Muscle layer of colon (tissue), 2 donors: ENCODE measurements at regions not wholly inside any gene's neighbourhood (a gene's known extent, or its start where the extent isn't known, plus 50 kb on each side); places are given as distances from the start of the nearest gene placed in this dataset.

Experiments
- H3K27ac ChIP-seq: one replicate; pipeline ENCODE4 v1.7.0; 2013; ENCODE audit warnings: low read depth, mild to moderate bottlenecking, low read length, moderate library complexity
- H3K27me3 ChIP-seq, 2 donors: one replicate each; pipeline ENCODE4 v1.7.0; 2013; ENCODE audit warnings: low read length in 2 of 2, mild to moderate bottlenecking in 2 of 2; ENCODE audit not compliant: insufficient read depth in 2 of 2, control insufficient read depth in 1 of 2
- H3K36me3 ChIP-seq: one replicate; pipeline ENCODE4 v1.7.0; 2013; ENCODE audit warnings: mild to moderate bottlenecking, low read length; ENCODE audit not compliant: insufficient read depth
- H3K4me1 ChIP-seq: one replicate; pipeline ENCODE4 v1.7.0; 2013; ENCODE audit warnings: mild to moderate bottlenecking, low read length; ENCODE audit not compliant: insufficient read depth
- H3K4me3 ChIP-seq, 2 donors: one replicate each; pipeline ENCODE4 v1.7.0; 2013; ENCODE audit warnings: low read length in 2 of 2, low read depth in 1 of 2, mild to moderate bottlenecking in 1 of 2, moderate library complexity in 1 of 2
- H3K9ac ChIP-seq: one replicate; pipeline ENCODE4 v1.7.0; 2013; ENCODE audit warnings: low read length
- H3K9me3 ChIP-seq: one replicate; pipeline ENCODE4 v1.7.0; 2013; ENCODE audit warnings: mild to moderate bottlenecking, low read length
- donor health status: abdominal sarcoma.
- donor health status: Adenocarcinoma of cecum.

DNA sequence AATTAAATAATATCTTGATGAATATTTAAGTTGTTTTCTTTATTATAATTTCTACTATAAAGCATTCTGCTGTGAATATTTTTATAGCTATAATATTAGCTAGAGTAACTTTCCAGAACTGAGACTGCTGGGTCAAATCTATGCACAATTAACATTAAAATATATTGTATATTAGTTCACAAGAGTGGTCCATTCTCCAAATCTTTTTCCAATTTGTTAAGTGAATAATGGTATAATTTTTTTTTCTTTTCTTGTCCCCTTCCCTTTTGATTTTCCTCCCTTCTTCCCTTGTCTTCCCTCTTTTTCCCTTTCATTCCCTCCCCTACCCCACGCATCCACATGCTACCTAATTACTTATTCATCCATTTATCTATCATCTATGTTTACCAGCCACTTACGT is 977.5 kb downstream of the TUSC7 start:
- no peaks in the 10 kb centered on the region for H3K27me3 ChIP-seq
- no peaks in the 10 kb centered on the region for H3K9me3 ChIP-seq
- H3K4me3 ChIP-seq = no peak overlapping the region
- no peak overlapping the region for H3K9ac ChIP-seq
- H3K36me3 ChIP-seq = no peaks in the 10 kb centered on the region
- H3K27ac ChIP-seq = no peak overlapping the region
- H3K4me1 ChIP-seq = peaks cover 8% of the 10 kb centered on the region

- H3K27me3 ChIP-seq = no peaks in the 10 kb centered on the region
- no peak overlapping the region for H3K9ac ChIP-seq
- H3K4me3 ChIP-seq = no peak overlapping the region
- no peaks in the 10 kb centered on the region for H3K9me3 ChIP-seq
- H3K27ac ChIP-seq = no peak overlapping the region
- H3K4me1 ChIP-seq = peaks cover 4% of the 10 kb centered on the region
- H3K36me3 ChIP-seq = no peaks in the 10 kb centered on the region
These were observed 979.0 kb downstream of the TUSC7 start for GRCh38 chr3:117688583-117688982.

GRCh38 chr3:117691526-117691925 is 981.9 kb downstream of the TUSC7 start:
- H3K4me1 ChIP-seq = peaks cover 4% of the 10 kb centered on the region
- H3K27me3 ChIP-seq = no peaks in the 10 kb centered on the region
- no peaks in the 10 kb centered on the region for H3K9me3 ChIP-seq
- no peaks in the 10 kb centered on the region for H3K36me3 ChIP-seq
- H3K9ac ChIP-seq = no peak overlapping the region
- no peak overlapping the region for H3K4me3 ChIP-seq
- H3K27ac ChIP-seq = no peak overlapping the region

DNA sequence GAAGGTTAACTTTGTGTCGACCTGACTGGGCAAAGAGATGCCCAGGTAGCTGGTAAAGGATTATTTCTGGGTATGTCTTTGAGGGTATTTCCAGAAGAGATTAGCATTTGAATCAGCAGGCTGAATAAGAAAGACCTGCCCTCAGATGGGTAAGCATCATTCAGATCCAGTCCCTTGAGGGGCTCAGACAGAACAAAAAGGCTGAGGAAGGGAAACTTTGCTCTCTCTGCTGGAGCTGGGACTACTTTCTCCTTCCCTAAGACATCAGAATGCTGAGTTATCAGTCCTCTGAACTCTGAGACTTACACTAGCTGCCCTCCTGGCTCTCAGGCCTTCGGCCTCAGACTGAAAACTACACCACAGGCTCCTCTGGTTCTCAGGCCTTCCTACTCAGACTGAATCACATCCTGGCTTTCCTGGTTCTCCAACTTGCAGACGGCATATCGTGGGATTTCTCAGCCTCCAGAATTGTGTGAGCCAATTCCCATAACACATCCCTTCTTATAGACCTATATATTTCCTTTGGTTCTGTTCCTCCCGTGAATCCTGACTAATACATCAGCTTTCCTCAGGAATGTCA is 982.9 kb downstream of the TUSC7 start:
- Histone ChIP-seq H3K27ac (no peak overlapping the region), H3K27me3 (no peaks in the 10 kb centered on the region), H3K9ac (no peak overlapping the region), H3K4me3 (no peak overlapping the region), H3K4me1 (peaks cover 4% of the 10 kb centered on the region), H3K36me3 (no peaks in the 10 kb centered on the region), H3K9me3 (no peaks in the 10 kb centered on the region)

DNA sequence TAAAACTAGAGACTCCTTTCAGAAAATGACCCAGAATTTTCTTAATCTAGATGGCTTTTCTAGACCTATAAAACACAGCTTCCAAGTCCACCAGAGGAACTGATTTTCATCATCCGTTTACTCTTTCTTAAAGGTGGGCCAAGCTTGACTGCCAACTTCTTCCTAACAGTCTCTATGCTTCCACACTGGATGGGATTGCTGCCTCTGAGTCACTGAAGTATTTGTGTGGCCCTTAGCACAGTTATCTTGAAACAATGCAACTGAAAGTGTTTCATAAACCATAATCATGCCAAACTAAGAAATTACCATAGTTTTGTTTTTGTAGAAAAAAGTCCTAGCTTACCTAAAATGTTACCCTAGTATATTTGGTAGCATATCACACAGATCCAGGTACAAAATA is 985.7 kb downstream of the TUSC7 start:
- no peaks in the 10 kb centered on the region for H3K4me1 ChIP-seq

GRCh38 chr3:117695871-117696645 is 986.5 kb downstream of the TUSC7 start:
- Histone ChIP-seq H3K9me3 (no peaks in the 10 kb centered on the region), H3K4me3 (no peak overlapping the region), H3K9ac (no peak overlapping the region), H3K36me3 (no peaks in the 10 kb centered on the region), H3K27me3 (no peaks in the 10 kb centered on the region), H3K4me1 (no peaks in the 10 kb centered on the region), H3K27ac (no peak overlapping the region)

More for the DNA sequence above, 985.7 kb downstream of the TUSC7 start:
- no peak overlapping the region for H3K4me3 ChIP-seq
- H3K27ac ChIP-seq = no peak overlapping the region
- H3K27me3 ChIP-seq = no peaks in the 10 kb centered on the region
- H3K9me3 ChIP-seq = no peaks in the 10 kb centered on the region
- no peaks in the 10 kb centered on the region for H3K36me3 ChIP-seq
- H3K9ac ChIP-seq = no peak overlapping the region

- H3K36me3 ChIP-seq = no peaks in the 10 kb centered on the region
- H3K4me1 ChIP-seq = no peaks in the 10 kb centered on the region
- no peaks in the 10 kb centered on the region for H3K9me3 ChIP-seq
- H3K27me3 ChIP-seq = no peaks in the 10 kb centered on the region
- no peak overlapping the region for H3K4me3 ChIP-seq
- no peak overlapping the region for H3K27ac ChIP-seq
- no peak overlapping the region for H3K9ac ChIP-seq
These were observed 987.4 kb downstream of the TUSC7 start for GRCh38 chr3:117696851-117697407.

DNA sequence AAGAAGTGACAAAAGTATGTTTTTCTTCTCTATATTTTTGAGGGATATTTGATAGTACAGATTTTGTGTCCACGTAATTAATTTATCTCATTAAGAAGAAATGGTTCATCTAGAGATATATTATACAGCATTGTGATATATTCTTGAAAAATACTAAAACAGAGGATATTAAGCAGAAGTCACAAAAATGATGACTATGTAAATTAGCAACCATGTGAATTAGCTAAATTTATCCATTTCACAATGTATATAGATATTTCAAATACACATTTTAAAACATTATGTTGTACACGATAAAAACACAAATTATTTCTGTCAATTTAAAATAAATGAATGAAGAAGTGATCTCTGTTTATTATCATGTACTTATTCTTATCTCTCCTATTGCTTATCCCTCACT is 989.5 kb downstream of the TUSC7 start:
- no peaks in the 10 kb centered on the region for H3K4me1 ChIP-seq
- no peaks in the 10 kb centered on the region for H3K27me3 ChIP-seq
- no peaks in the 10 kb centered on the region for H3K36me3 ChIP-seq
- no peak overlapping the region for H3K9ac ChIP-seq
- no peak overlapping the region for H3K4me3 ChIP-seq
- H3K9me3 ChIP-seq = no peaks in the 10 kb centered on the region
- H3K27ac ChIP-seq = no peak overlapping the region

DNA sequence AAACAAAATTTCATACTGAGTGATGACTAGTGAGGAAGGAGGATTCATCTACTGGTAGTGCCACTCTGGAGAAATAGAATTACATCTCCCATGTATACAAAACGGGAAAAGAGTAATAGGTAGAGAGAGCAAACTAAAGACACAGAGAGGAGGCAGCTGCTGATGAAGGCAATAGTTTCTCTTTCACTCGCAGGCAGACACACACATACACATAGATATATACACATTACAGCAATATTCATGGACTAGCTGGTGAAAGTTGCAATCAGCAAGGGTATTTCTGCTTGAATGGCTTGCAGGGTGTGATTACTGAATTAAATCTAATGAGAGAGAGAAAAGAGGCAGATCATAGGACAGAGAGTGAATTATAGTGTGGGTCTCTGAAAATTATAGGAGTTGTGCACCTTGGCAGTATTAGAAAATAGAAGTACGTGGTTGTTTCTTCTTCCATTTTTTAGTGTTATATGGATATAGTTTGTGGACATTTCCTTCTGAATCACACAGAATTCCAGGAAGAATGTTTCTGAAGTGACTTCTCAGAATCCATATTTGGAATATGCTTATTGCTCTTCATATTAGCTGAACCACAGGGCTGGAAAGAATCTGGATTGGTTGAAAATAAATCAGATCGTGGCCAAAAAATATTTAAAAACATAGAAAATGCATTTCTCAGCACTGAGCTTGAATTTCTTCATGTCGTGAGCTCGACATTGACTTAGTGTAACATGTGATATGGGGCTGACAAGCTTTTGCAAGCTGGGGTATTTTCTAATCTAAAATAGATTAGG is 991.2 kb downstream of the TUSC7 start:
- Histone ChIP-seq H3K9me3 (no peaks in the 10 kb centered on the region), H3K27me3 (no peaks in the 10 kb centered on the region), H3K9ac (no peak overlapping the region), H3K4me1 (no peaks in the 10 kb centered on the region), H3K27ac (no peak overlapping the region), H3K4me3 (no peak overlapping the region), H3K36me3 (no peaks in the 10 kb centered on the region)

DNA sequence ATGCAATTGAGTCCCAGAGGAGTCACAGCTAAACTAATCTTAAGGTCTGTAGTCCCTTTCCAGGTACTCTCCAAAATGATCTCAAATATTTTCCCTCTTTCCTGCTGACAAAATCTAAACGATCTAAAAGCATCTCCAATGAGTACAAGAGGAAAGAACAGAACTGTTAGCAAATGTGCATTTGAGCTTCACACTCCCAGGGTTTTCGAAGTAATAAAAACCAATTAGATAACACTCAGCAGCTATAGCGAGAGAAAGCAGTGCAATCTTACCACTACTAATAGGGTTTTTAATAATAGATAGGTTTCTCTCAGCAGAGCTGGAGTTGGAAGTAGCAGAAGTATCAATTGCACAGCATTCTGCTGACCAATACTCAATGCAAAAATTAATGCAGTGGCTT is 995.4 kb downstream of the TUSC7 start:
- Histone ChIP-seq H3K36me3 (no peaks in the 10 kb centered on the region), H3K27me3 (no peaks in the 10 kb centered on the region), H3K4me3 (no peak overlapping the region), H3K9me3 (no peaks in the 10 kb centered on the region), H3K9ac (no peak overlapping the region), H3K27ac (no peak overlapping the region), H3K4me1 (peaks cover 6% of the 10 kb centered on the region)

- Histone ChIP-seq H3K4me3 (no peak overlapping the region), H3K9me3 (no peaks in the 10 kb centered on the region), H3K36me3 (no peaks in the 10 kb centered on the region), H3K9ac (no peak overlapping the region), H3K27ac (no peak overlapping the region), H3K4me1 (peaks cover 6% of the 10 kb centered on the region), H3K27me3 (no peaks in the 10 kb centered on the region)
These were observed 996.5 kb downstream of the TUSC7 start for GRCh38 chr3:117706037-117706436.
